ENCODE measurements at regions not wholly inside any gene's neighbourhood (a gene's known extent, or its start where the extent isn't known, plus 50 kb on each side); places are given as distances from the start of the nearest gene placed in this dataset.

DNA sequence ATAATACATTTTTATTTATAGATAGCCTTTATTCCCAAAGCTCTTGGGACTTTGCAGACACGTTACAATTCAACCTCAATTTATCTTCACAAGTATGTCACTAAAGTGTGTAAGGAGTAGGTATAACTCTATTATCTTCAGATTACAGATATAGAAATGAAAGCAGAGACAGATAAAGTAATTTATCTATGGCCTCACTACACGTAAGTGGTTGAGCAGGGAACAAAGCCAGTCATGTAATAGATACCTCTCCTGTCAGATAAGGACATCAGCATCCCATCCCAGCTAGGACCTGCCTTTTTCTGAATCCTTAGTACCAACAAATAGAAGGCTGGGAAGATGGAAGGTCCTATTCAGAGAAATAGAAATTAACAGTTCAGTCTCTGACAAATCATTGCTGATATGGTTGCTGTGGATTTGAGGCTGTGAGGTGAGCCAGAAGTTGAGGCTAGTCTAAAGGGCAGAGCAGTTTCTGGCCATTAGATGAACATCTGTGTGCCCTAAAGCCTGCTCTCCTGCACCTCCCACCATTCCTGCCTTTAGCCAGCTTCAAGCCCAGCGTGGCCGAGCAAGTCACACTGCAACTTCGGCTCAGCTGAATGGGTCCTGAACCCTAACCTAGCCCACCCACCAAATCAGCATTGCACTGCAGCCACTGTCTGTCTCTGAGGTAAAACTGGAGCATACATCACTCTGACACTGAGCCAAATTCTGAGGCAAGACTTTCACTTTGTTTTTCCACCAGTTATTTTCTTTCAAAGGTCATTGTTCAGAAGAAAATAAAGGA, 71.1 kb upstream of the PLEKHA5 start:
- no peak overlapping the region for H2AFZ ChIP-seq (ENCODE audit: low read length)
- no peaks in the 10 kb centered on the region for H3K4me1 ChIP-seq (ENCODE audit: low read length)
- H3K36me3 ChIP-seq (replicated peaks; ENCODE audit: insufficient read depth, low read length): no peaks in the 10 kb centered on the region
- no peaks in the 10 kb centered on the region for H3K79me2 ChIP-seq (ENCODE audit: low read length)
- no peaks in the 10 kb centered on the region for H3K27me3 ChIP-seq (replicated peaks; ENCODE audit: insufficient read depth, low read length)
- no peak overlapping the region for H3K27ac ChIP-seq (ENCODE audit: low read length)
- H3K9me2 ChIP-seq (replicated peaks; ENCODE audit: insufficient read depth, low read length): no peaks in the 10 kb centered on the region
- no peaks in the 10 kb centered on the region for H3F3A ChIP-seq (ENCODE audit: insufficient read depth, low read length)
- H3K9ac ChIP-seq (ENCODE audit: low read length): no peak overlapping the region
- no peak for DNase-seq
- no peaks in the 10 kb centered on the region for H3K9me3 ChIP-seq (replicated peaks; ENCODE audit: insufficient read depth, low read length)
- no peak overlapping the region for H3K4me2 ChIP-seq (ENCODE audit: low read depth, low read length)
- TF ChIP-seq, protein P1, sequence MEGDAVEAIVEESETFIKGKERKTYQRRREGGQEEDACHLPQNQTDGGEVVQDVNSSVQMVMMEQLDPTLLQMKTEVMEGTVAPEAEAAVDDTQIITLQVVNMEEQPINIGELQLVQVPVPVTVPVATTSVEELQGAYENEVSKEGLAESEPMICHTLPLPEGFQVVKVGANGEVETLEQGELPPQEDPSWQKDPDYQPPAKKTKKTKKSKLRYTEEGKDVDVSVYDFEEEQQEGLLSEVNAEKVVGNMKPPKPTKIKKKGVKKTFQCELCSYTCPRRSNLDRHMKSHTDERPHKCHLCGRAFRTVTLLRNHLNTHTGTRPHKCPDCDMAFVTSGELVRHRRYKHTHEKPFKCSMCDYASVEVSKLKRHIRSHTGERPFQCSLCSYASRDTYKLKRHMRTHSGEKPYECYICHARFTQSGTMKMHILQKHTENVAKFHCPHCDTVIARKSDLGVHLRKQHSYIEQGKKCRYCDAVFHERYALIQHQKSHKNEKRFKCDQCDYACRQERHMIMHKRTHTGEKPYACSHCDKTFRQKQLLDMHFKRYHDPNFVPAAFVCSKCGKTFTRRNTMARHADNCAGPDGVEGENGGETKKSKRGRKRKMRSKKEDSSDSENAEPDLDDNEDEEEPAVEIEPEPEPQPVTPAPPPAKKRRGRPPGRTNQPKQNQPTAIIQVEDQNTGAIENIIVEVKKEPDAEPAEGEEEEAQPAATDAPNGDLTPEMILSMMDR (IDR thresholded peaks at IDR 0.05; ENCODE audit: low read length): no peak
- TF ChIP-seq EZH2 (optimal IDR thresholded peaks at IDR 0.05; ENCODE audit: low read depth, low read length): no peak
- TF ChIP-seq EZH2phosphoT487 (IDR thresholded peaks at IDR 0.05; ENCODE audit: low read length): no peak
- H3K4me3 ChIP-seq (ENCODE audit: low read length): no peak overlapping the region
- H4K20me1 ChIP-seq (ENCODE audit: insufficient read depth, low read length): no peaks in the 10 kb centered on the region

GRCh38 chr12:19064713-19065112, 64.8 kb upstream of the PLEKHA5 start:
- no peak overlapping the region for H3K4me2 ChIP-seq (ENCODE audit: low read depth, low read length)
- H3K4me3 ChIP-seq (ENCODE audit: low read length): no peak overlapping the region
- no peaks in the 10 kb centered on the region for H3K9me3 ChIP-seq (replicated peaks; ENCODE audit: insufficient read depth, low read length)
- DNase-seq: no peak
- no peaks in the 10 kb centered on the region for H3K36me3 ChIP-seq (replicated peaks; ENCODE audit: insufficient read depth, low read length)
- no peaks in the 10 kb centered on the region for H3K27me3 ChIP-seq (replicated peaks; ENCODE audit: insufficient read depth, low read length)
- no peak overlapping the region for H3K9ac ChIP-seq (ENCODE audit: low read length)
- no peak overlapping the region for H2AFZ ChIP-seq (ENCODE audit: low read length)
- no peaks in the 10 kb centered on the region for H4K20me1 ChIP-seq (ENCODE audit: insufficient read depth, low read length)
- H3F3A ChIP-seq (ENCODE audit: insufficient read depth, low read length): no peaks in the 10 kb centered on the region
- no peak overlapping the region for H3K27ac ChIP-seq (ENCODE audit: low read length)
- no peaks in the 10 kb centered on the region for H3K9me2 ChIP-seq (replicated peaks; ENCODE audit: insufficient read depth, low read length)
- H3K79me2 ChIP-seq (ENCODE audit: low read length): no peaks in the 10 kb centered on the region
- no peaks in the 10 kb centered on the region for H3K4me1 ChIP-seq (ENCODE audit: low read length)
- TF ChIP-seq, protein P1 (IDR thresholded peaks at IDR 0.05; ENCODE audit: low read length): no peak
- TF ChIP-seq EZH2 (optimal IDR thresholded peaks at IDR 0.05; ENCODE audit: low read depth, low read length) (no peak), EZH2phosphoT487 (IDR thresholded peaks at IDR 0.05; ENCODE audit: low read length) (no peak)

DNA sequence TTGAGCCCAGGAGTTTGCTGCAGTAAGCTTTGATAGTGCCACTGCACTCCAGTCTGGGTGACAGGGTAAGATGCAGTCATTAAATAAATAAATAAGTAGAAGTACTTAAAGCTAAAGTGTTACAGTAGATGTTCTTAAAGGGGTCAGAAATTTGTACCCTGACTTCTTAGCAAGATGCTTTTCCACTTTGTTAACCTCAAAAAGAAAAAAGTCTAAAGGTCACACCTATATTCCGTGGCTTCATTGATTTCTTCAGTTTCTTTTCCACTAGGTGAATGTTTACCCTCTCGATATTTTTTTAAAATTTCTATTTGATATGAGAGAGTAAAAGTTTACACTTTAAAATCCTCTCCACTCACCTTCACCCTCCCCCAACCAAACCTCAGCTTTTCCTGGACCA, 64.3 kb upstream of the PLEKHA5 start:
- H3K9ac ChIP-seq (ENCODE audit: low read length): no peak overlapping the region
- H3K79me2 ChIP-seq (ENCODE audit: low read length): no peaks in the 10 kb centered on the region
- no peaks in the 10 kb centered on the region for H3K4me1 ChIP-seq (ENCODE audit: low read length)
- no peaks in the 10 kb centered on the region for H3K9me2 ChIP-seq (replicated peaks; ENCODE audit: insufficient read depth, low read length)
- no peaks in the 10 kb centered on the region for H3F3A ChIP-seq (ENCODE audit: insufficient read depth, low read length)
- no peak overlapping the region for H3K4me3 ChIP-seq (ENCODE audit: low read length)
- TF ChIP-seq EZH2phosphoT487 (IDR thresholded peaks at IDR 0.05; ENCODE audit: low read length) (no peak), EZH2 (optimal IDR thresholded peaks at IDR 0.05; ENCODE audit: low read depth, low read length) (no peak)
- TF ChIP-seq, protein P1 (IDR thresholded peaks at IDR 0.05; ENCODE audit: low read length): no peak
- no peaks in the 10 kb centered on the region for H3K36me3 ChIP-seq (replicated peaks; ENCODE audit: insufficient read depth, low read length)
- H3K27ac ChIP-seq (ENCODE audit: low read length): no peak overlapping the region
- no peak overlapping the region for H3K4me2 ChIP-seq (ENCODE audit: low read depth, low read length)
- no peak for DNase-seq
- no peaks in the 10 kb centered on the region for H3K27me3 ChIP-seq (replicated peaks; ENCODE audit: insufficient read depth, low read length)
- H2AFZ ChIP-seq (ENCODE audit: low read length): no peak overlapping the region
- H3K9me3 ChIP-seq (replicated peaks; ENCODE audit: insufficient read depth, low read length): no peaks in the 10 kb centered on the region
- H4K20me1 ChIP-seq (ENCODE audit: insufficient read depth, low read length): no peaks in the 10 kb centered on the region
